Osteocyte (in vitro differentiated cells): ENCODE measurements at regions not wholly inside any gene's neighbourhood (a gene's known extent, or its start where the extent isn't known, plus 50 kb on each side); places are given as distances from the start of the nearest gene placed in this dataset.
"Not testable (repeated sequence)": the region's sequence is repeated elsewhere in the genome, so short reads cannot be mapped to it uniquely, and the experiment has no call there.

ENCODE experiments used
- DNase-seq: peaks from one replicate; pipeline ENCODE4 v3.0.0; 2021; ENCODE audit warnings: mixed read lengths; ENCODE audit not compliant: unreplicated experiment; ENCODE audit errors: extremely low spot score
- H3K27ac Mint-ChIP-seq: one replicate; pipeline ENCODE4 v1.8.0; 2021; ENCODE audit warnings: mild to moderate bottlenecking, mixed read lengths; ENCODE audit not compliant: unreplicated experiment
- H3K27me3 Mint-ChIP-seq: one replicate; pipeline ENCODE4 v1.8.0; 2021; ENCODE audit warnings: mixed read lengths; ENCODE audit not compliant: unreplicated experiment
- H3K36me3 Mint-ChIP-seq: one replicate; pipeline ENCODE4 v1.8.0; 2021; ENCODE audit warnings: mixed read lengths; ENCODE audit not compliant: unreplicated experiment
- H3K4me1 Mint-ChIP-seq: one replicate; pipeline ENCODE4 v1.8.0; 2021; ENCODE audit warnings: mixed read lengths; ENCODE audit not compliant: unreplicated experiment
- H3K4me3 Mint-ChIP-seq: one replicate; pipeline ENCODE4 v1.8.0; 2021; ENCODE audit warnings: mild to moderate bottlenecking, moderate library complexity, mixed read lengths; ENCODE audit not compliant: unreplicated experiment
- H3K9me3 Mint-ChIP-seq: one replicate; pipeline ENCODE4 v1.8.0; 2021; ENCODE audit warnings: mixed read lengths; ENCODE audit not compliant: unreplicated experiment

DNA sequence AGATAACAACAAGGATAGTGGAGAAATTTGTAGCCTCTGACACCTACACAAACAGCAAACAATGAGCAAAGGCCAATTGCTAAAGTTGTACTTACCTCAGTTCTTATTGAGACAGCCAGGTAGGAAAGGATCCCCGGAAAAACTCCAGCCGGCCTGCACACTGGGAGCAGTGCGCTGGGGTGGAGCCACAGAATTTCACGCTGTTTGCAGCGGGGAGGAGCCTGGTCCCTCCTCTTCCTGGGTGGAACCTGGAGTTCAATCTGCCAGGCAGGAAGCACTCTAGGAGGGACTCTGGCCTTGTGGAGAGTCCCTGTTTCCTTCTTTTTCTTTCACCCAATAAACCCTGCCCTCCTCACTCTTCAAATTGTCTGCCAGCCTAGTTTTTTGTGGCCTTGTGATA is 382.6 kb upstream of the TGIF2LX start:
- H3K4me3 Mint-ChIP-seq, H3K27me3 Mint-ChIP-seq, H3K9me3 Mint-ChIP-seq, H3K4me1 Mint-ChIP-seq, H3K36me3 Mint-ChIP-seq, H3K27ac Mint-ChIP-seq, DNase-seq: not testable (repeated sequence)

DNA sequence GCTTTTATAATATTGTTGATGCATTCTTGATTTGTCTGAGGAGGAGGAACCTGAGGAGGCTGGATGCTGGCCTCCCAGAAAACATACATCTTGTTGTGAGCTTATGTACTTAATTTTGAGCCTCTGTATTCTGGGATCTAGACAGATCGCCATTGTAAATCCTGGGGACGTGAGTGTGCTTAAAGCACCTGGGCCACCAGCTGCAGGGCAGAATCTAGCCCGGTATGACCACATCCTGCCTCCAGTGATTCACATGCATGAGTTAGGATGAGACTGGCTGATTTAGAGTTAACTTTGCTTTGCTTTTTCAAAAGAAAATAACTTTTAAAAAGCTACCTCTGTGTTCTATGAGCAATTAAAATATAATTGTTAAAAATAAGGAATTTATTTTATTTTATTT is 364.6 kb upstream of the TGIF2LX start:
- H3K9me3 Mint-ChIP-seq, H3K4me1 Mint-ChIP-seq, H3K27me3 Mint-ChIP-seq, H3K27ac Mint-ChIP-seq, H3K36me3 Mint-ChIP-seq, DNase-seq, H3K4me3 Mint-ChIP-seq: not testable (repeated sequence)

DNA sequence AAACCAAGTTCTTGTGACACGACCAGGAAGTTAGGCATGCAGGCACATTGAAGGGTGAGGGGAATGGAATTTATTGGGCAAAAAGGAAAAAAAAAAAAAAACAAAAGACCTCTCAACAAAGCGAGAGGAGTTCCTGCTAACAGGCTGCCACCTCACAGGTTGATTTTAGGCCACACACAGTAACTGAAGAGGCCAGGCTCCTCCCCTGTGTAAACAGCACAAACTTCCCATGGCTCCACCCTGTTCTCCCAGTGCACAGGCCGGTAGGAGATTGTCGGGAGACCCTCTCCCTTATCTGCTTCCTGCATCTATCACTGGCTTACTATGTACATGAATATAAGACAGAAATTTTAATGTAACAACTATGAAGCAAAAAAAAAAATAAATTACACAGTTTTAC is 359.6 kb upstream of the TGIF2LX start:
- H3K4me3 Mint-ChIP-seq, H3K36me3 Mint-ChIP-seq, DNase-seq, H3K4me1 Mint-ChIP-seq, H3K27me3 Mint-ChIP-seq, H3K27ac Mint-ChIP-seq: not testable (repeated sequence)
- H3K9me3 Mint-ChIP-seq = peaks cover 12% of the 10 kb centered on the region

DNA sequence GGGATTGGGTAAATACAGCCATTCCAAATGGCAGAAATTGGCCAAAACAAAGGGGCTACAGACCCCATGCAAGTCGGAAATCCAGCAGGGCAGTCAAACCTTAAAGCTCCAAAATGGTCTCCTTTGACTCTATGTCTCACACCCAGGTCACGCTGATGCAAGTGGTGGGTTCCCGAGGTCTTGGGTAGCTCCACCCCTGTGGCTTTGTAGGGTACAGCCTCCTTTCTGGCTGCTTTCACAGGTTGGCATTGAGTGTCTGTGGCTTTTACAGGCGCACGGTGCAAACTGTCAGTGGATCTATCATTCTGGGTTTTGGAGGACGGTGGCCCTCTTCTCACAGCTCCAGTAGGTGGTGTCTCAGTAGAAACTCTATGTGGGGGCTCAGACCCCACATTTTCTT is 358.6 kb upstream of the TGIF2LX start:
- H3K4me1 Mint-ChIP-seq, H3K27me3 Mint-ChIP-seq, H3K4me3 Mint-ChIP-seq, H3K27ac Mint-ChIP-seq, H3K36me3 Mint-ChIP-seq, DNase-seq: not testable (repeated sequence)
- peaks cover 12% of the 10 kb centered on the region for H3K9me3 Mint-ChIP-seq

DNA sequence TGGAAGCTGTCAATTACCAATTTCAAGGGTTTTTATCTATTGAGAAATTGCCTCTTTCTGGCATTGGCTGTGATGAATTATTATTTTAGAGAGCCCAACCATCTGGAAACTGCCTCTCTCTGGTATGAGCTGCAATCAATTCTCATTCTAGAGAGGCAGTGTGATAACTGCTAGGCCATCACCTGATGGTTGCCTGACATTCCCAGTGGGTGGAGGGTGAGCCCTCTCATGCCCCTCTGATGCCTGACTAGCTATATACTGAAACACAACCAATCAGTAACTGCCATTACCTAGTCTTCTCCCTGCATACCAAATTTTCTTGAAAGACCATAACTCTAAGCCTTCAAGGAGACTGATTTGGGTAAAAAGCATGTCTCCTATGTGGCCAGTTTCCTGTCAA is 353.9 kb upstream of the TGIF2LX start:
- not testable (repeated sequence) for H3K9me3 Mint-ChIP-seq, DNase-seq, H3K36me3 Mint-ChIP-seq, H3K27me3 Mint-ChIP-seq, H3K27ac Mint-ChIP-seq, H3K4me3 Mint-ChIP-seq, H3K4me1 Mint-ChIP-seq

DNA sequence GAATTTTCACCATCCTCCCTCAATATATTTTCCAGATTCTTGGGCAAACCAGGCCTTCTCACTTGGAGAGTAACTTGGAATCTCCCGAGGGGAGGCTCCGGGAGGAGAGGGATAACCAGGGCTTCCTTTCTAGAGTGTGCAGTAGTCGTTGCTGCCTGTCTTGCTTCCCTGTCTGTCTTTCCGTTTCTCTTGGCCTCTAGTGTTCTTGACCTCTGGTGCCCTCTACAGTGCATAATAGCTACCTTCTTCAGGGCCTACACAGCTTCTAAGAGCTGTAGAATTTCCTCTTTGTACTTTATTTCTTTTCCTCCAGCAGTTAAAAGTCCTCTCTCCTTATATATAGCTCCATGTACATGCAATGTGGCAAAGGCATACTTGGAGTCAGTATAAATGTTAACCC is 339.8 kb upstream of the TGIF2LX start:
- DNase-seq, H3K27ac Mint-ChIP-seq: not testable (repeated sequence)

DNA sequence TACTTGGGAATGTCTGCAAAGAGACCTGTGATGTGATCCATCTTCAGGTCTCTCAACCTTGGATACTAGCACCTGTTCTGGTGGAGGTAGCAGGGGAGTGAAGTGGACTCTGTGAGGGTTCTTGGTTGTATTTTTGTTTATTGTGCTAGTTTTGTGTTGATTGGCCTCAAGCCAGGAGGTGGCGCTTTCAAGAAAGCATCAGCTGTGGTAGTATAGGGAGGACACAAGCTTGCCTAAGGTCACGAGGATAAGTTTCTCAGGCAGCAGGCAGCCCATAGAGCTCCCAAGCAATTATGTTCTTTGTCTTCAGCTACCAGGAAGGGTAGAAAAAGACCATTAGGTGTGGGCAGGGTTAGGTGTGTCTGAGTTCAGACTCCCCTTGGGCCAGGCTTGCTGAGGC is 289.9 kb upstream of the TGIF2LX start:
- H3K27me3 Mint-ChIP-seq, H3K36me3 Mint-ChIP-seq, H3K27ac Mint-ChIP-seq, H3K4me3 Mint-ChIP-seq, H3K9me3 Mint-ChIP-seq, H3K4me1 Mint-ChIP-seq, DNase-seq: not testable (repeated sequence)

More for the DNA sequence above, 339.8 kb upstream of the TGIF2LX start:
- H3K36me3 Mint-ChIP-seq, H3K4me3 Mint-ChIP-seq, H3K27me3 Mint-ChIP-seq, H3K4me1 Mint-ChIP-seq, H3K9me3 Mint-ChIP-seq: not testable (repeated sequence)

DNA sequence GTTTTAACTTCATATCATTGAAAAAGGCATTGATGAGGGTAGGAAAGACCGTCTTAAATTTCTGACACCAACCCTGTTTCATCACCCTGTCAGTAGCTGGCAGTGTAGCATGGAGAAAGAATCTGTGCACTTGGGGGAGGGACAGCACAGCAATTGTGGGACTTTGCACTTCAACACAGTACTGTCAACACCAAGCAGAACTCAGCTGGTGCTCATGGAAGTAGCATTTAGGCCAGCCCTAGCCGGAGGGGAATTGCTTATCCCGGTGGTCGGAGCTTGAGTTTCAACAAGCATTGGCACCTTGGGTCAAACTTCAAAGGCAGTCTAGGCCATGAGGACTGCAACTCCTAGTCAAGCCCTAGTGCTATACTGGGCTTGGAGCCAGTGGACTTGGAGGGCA is 285.8 kb upstream of the TGIF2LX start:
- not testable (repeated sequence) for H3K27ac Mint-ChIP-seq, H3K9me3 Mint-ChIP-seq, H3K4me1 Mint-ChIP-seq, H3K27me3 Mint-ChIP-seq, DNase-seq, H3K36me3 Mint-ChIP-seq, H3K4me3 Mint-ChIP-seq

DNA sequence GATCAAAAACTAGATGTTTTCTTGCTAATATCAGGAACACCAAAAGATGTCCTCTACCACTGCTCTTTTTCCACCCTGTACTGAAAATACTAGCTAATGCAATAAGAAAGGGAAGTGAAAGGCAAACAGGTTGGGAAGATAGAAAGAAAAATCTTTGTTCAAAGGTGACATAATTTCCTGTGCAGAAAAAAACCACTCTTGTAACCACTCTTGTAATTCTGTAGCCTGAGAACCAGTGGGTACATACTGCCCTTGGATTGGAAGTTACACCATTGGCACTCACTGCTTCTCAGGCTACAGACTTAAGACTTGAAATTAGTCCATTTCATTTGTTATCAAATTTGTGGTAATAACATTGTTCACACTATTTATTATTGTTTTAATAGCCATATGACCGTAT is 263.0 kb upstream of the TGIF2LX start:
- H3K4me1 Mint-ChIP-seq, H3K4me3 Mint-ChIP-seq, H3K27ac Mint-ChIP-seq: not testable (repeated sequence)

DNA sequence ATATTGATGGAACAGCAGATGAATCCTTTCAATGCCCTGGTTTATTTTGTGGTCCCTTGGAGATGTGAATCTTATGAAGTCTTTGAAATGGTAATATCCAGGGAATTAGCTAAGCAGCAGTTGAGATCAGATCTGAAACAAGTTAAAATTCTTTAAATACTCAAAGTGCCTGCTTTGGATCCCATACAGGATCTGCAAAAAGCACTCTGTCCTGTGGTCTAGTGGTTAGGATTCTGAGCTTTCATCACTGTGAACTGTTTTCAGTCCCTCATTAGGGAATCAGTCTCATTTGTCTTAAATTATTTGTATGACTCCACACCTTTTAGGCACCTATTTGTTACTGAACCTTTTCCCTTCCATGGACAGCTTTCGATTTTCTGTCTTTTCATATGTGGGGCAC is 215.2 kb upstream of the TGIF2LX start:
- H3K27ac Mint-ChIP-seq, H3K27me3 Mint-ChIP-seq, DNase-seq, H3K9me3 Mint-ChIP-seq, H3K36me3 Mint-ChIP-seq, H3K4me3 Mint-ChIP-seq, H3K4me1 Mint-ChIP-seq: not testable (repeated sequence)

More for the DNA sequence above, 263.0 kb upstream of the TGIF2LX start:
- not testable (repeated sequence) for DNase-seq, H3K9me3 Mint-ChIP-seq, H3K27me3 Mint-ChIP-seq, H3K36me3 Mint-ChIP-seq

DNA sequence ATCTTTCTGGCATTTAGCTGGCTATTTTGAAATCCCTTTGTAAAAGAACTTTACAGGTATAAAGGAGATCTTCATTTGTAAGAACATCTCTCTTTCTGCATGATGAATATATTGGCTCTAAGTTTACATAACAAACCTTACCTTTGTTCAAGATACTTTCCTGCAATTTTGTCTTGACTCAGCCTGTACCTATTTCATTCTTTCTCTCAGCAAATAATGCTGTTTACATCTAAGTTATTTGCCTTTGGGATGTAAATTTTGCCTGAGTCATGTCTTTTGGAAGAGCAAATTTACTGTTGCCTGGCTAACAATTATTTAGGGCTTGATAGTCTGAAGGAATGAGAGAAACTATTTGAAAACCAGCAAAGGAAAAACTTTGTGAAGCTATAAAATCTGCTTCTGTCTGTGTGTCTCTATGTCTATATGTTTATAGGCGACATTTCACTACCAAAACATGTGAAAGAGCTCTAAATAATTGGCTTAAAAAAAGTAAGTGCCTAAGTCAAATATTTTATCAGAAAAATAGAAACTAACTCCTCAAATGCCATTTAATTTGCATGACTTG is 214.3 kb upstream of the TGIF2LX start:
- not testable (repeated sequence) for H3K27ac Mint-ChIP-seq, H3K4me3 Mint-ChIP-seq, H3K27me3 Mint-ChIP-seq, H3K36me3 Mint-ChIP-seq, H3K9me3 Mint-ChIP-seq, DNase-seq, H3K4me1 Mint-ChIP-seq

DNA sequence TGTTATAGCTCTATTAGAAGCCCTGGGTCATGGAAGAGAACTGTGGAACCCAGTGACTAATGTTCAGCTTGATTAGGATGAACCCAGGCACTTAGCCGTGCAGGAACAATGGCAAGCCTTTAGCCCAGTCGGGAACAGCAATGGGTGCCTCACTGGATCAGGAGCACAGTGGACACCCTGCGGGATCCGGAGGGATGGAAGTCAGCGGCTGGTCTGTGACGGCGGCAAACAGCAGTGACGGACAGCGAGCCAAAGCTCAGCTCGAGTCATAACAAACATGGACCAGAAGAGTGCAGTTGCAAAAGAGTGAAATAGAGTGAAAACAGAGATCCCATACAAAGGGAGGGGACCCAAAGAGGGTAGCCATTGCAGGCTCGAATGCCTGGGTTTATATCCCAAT is 187.3 kb upstream of the TGIF2LX start:
- not testable (repeated sequence) for H3K4me3 Mint-ChIP-seq, H3K27me3 Mint-ChIP-seq, H3K27ac Mint-ChIP-seq, H3K4me1 Mint-ChIP-seq, DNase-seq, H3K36me3 Mint-ChIP-seq
- H3K9me3 Mint-ChIP-seq = peaks cover 36% of the 10 kb centered on the region

DNA sequence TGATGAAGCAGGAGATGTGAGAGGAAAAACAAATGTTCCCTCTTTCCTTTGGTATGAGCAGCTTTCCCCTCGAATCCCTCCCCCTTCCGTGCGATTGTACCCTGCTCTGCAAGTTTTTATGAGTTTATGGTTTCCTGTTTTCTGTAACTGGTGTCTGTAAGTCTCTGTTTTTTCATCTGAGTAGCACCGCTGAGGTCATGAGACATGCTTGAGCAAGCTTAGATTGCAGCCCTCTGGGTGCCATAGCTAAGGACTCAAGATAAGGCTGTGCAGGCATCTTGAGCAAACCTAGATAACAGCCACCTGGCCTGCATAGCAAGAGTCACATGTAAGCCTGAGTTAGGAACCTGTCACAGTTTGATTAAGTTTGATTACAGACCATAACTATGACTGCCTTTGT is 165.2 kb upstream of the TGIF2LX start:
- H3K36me3 Mint-ChIP-seq, H3K4me3 Mint-ChIP-seq, DNase-seq, H3K27ac Mint-ChIP-seq, H3K4me1 Mint-ChIP-seq, H3K27me3 Mint-ChIP-seq: not testable (repeated sequence)
- peaks cover 14% of the 10 kb centered on the region for H3K9me3 Mint-ChIP-seq
